HG03558 (cell line): ENCODE measurements at regions not wholly inside any gene's neighbourhood (a gene's known extent, or its start where the extent isn't known, plus 50 kb on each side); places are given as distances from the start of the nearest gene placed in this dataset.
"Not testable (repeated sequence)": the region's sequence is repeated elsewhere in the genome, so short reads cannot be mapped to it uniquely, and the experiment has no call there.

Source experiments
- ATAC-seq: cut with Tn5 transposase; IDR thresholded peaks from one replicate; pipeline ENCODE4 v1.9.1; 2021; ENCODE audit warnings: moderate number of reproducible peaks; ENCODE audit not compliant: unreplicated experiment; ENCODE audit errors: extremely low read depth

DNA sequence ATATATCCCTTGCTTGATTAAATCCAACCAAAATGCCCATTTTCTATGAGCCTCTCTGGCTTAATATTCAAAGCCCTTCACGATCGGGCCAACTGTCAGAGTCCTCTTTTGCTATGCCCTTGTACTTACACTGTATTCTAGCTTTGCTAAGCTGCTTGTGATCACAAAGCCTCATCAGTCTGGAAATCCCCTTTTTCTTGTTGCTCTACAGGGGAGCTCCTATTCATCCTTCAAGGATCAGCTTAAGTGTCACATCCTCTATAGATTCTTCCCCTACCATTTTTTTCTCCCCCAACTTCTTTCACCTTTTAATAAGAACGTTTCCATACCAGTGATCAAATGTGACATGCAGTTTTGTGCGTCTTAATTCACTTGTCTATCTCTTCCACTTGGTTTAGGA lies 450.4 kb upstream of the CHD1 start:
- no peak for ATAC-seq

DNA sequence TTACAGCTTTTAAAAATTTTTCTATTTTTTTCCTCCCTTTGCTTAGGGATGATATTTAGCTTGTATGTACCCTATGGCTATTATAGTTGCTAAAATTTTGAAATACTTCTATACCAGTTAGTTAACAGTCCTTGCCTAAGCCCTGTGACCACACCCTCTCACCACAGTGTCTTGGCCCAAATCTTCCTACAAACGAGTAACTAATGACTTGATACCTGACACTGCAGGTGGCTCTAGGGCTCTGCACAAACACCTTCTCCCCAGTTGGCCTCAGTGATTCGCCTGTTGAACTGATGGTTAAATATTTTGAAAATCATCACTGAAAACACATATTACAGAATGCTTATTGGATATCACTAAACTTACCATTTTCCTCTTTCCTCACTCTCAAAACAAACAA lies 449.6 kb upstream of the CHD1 start:
- no peak for ATAC-seq

DNA sequence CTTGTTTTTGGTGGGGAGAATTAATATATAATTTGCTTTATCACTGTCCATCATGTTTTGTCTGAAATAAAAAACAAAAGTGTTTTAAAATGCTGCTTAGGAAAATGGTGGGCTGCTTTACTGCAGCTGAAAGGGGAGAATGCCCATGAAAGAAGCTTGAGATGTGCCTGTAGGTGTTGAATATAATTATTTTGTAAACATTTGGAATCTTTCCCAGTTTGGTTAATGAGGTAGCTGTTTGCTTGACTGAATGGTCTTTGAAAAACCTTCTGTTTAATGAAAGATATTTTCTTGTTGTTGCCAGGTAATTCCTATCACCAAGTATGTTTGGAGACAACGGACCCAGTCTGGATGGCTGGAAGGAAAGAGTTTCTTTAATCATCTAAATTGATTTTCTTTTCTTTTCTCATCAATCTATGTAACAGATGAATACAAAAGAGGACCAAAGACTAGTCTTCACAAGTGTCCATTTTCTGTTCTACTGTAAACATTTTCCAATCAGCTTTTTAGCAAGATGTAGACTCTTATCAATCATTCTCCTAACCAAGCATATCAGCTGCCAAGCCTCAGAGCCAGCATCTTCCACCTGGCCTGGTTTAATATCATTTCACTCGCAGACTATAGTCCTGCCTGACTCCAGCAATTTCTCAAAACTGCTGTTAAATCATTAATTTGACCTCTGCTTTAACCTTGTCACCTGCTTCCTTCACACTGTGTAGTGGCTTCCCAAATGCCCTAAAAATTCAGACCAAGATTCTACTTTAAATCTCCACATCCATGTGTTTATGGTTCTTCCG lies 441.2 kb upstream of the CHD1 start:
- no peak for ATAC-seq

DNA sequence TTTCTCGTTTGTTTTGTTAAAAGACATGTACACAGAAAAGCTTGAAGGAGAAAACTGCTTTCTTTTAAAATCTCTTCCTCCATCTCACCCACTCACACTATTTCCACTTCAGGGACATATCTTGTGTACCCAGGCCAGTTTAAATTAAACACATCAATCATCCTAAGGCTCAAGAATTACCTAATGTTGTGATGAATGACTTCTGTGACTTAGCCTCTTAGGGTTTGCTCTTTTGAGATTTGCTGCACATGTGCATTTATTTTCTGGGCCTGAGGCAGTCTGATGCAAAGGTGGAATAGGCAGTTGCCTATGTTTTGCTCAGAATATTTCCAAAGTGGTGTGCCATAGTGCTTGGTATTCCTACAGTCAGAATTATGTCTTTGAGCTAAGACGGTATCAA lies 439.9 kb upstream of the CHD1 start:
- no peak for ATAC-seq

GRCh38 chr5:99355881-99356280 lies 427.1 kb upstream of the CHD1 start:
- no peak for ATAC-seq

GRCh38 chr5:99349787-99350186 lies 421.0 kb upstream of the CHD1 start:
- ATAC-seq = no peak

DNA sequence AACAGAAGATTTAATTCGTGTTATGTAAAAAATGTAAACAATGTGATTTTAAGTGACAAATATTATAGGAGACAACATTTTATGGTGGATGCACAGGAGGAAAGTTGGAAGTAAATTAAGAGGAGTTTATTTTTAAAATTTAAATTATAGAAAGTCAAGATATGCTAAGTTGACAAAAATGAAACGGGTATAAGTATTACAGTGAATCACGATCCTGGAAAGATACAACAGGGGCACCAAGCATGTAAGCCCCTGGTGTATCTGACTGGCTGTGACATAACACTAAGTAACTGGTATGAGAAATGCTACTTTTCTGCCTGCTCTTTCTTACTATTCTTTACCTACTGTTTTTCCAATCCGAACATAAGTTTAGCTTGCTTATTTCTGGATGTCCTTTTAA lies 419.8 kb upstream of the CHD1 start:
- no peak for ATAC-seq

- not testable (repeated sequence) for ATAC-seq
Observed at GRCh38 chr5:99339758-99340157, 411.0 kb upstream of the CHD1 start.

GRCh38 chr5:99334936-99335335 lies 406.1 kb upstream of the CHD1 start:
- ATAC-seq = no peak

DNA sequence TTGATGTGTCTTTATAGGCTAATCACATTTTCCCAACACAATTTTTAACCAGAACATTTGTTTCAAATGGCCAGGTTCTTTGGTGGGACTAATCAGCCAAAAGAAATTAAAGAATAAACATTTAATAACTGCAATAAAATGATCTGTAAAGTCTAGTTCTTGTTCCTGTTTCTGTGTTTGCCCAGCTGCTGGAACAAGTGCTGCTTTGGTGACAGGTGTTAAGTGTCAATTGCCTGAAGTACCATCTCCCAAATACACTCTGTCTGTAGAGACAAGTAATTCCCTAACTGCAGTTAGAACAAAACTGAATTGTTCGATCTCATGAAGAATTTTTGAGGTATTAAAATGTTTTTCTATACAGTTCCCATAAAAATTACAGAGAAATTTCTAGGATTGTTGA lies 402.3 kb upstream of the CHD1 start:
- ATAC-seq = no peak

- ATAC-seq = no peak
Observed at GRCh38 chr5:99320436-99320835, 391.6 kb upstream of the CHD1 start.

DNA sequence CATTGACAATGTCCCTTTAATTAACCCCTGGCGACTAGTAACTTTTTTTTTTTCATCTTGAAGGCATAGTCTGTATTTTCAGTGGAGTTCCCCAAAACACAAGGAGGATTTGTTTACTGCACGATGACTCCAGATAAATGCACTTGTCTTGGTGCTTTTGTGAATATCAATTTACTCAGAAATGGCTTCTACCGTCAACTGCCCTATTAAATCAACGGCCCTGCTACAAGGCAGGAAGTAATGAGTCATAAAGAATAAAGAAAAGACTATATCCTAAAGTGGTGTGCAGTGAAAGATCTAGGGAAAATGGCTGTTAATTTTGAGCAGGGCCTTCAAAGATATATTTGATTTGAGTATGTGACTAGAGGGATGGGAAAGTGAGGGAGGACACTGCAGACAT lies 388.3 kb upstream of the CHD1 start:
- ATAC-seq = no peak

DNA sequence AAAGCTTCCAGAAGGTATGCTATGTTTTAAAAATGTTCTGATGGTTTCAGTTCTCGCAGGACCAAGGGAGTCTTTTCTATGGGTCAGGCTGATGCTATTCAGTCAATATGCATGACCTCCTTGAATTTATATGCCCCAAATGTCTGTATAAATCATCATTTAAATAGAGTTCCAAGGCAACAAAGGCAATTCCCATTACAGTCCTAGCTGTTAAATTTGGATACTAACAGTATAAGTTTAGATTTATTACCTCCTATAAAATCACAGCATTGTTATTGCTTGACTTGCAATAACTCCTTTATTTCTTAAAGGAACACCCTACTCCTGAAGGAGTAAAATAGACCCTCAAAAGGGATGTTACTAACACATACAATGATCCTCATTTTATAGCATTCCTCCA lies 387.7 kb upstream of the CHD1 start:
- ATAC-seq = no peak

GRCh38 chr5:99315413-99316183 lies 386.8 kb upstream of the CHD1 start:
- ATAC-seq = no peak

DNA sequence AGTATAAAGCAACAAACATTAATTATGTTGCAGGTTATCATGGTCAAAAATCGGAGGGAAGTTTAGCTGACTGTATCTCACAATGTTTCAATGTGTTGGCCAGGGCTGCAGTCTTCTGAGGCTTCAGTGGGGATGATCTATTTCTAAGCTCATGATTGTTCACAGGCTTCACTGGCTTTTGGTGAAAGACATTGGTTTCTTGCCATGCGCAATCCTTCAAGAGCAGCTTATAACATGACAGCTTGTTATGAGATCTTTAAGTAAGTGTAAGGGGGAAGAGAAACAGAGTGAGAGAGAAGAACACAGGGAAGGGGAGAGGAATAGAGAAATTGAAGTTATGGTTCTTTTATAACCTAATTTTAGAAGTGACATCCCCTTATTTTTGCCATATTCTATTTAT lies 385.9 kb upstream of the CHD1 start:
- no peak for ATAC-seq

DNA sequence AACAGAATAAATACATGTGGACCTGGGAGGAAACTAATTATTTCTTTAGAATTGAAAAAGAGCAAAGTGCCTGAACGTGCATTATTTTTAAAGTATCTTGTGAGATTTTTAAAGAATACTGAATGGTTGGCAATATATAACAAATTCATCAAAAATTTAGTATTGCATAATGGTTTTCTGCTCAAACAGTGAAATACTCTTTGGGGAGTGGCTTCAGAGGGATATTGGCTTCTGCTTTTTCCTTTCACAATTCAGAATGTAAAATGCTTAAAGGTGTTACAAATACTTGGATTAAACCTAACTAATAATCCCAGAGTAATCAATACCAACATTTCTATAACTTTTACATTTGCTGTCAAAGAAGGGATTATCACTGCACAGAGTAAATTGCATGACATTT lies 379.3 kb upstream of the CHD1 start:
- no peak for ATAC-seq

DNA sequence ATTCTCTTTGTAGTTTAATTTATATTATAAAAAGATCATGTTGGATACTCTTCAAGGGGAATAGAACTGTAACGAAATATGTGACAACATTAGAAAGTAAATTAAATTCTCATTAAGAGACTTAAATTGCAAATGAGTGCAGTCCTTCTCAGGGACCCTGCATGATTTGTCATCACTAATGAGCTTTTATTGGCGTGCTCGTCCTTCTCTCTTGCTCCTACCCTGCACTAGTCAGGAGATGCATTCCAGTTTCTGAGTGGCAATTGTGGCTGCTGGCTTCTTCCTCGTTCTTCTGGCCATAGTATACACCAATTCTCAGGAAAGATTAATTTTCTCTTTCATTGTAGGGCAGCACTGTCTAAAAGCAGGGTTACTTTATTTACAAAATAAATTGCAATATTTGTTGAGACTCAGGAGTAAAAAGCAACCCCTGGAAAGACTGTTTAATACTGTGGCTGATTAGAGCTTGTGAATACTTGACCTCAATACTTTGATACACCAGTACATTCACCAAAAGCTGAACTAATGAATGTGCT lies 376.3 kb upstream of the CHD1 start:
- no peak for ATAC-seq

- ATAC-seq = no peak
Observed at GRCh38 chr5:99285606-99286005, 356.8 kb upstream of the CHD1 start.

GRCh38 chr5:99275128-99275527 lies 346.3 kb upstream of the CHD1 start:
- no peak for ATAC-seq

DNA sequence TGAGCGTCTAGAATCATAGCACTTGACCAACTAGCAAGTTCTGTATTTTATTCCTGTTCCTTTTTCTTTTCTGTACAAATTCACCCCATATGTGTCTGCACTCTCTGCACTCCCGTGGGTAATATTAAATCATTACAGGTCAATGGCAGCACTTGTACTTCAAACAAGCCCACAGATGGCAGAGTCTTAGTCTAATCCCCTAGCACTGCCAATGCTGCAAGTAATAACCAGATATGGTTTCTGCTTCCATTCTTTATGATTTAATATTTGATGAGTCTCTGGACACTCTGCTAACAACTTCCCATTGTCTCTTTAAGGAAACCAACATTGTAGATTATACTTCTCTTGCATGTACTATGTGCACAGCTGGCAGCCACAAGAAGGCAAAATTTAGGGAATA lies 343.8 kb upstream of the CHD1 start:
- ATAC-seq = no peak

GRCh38 chr5:99258819-99259218 lies 330.0 kb upstream of the CHD1 start:
- no peak for ATAC-seq

GRCh38 chr5:99248066-99248465 lies 319.3 kb upstream of the CHD1 start:
- ATAC-seq = no peak
